Left renal cortex interstitium (tissue), 4 donors: ENCODE measurements at regions not wholly inside any gene's neighbourhood (a gene's known extent, or its start where the extent isn't known, plus 50 kb on each side); places are given as distances from the start of the nearest gene placed in this dataset.
A peak's percentile ranks its signal among the peaks of the same experiment; 100 is the strongest.

Experiments
- DNase-seq, 4 donors: peaks; one replicate each; pipeline ENCODE4 v3.0.0-alpha.2; 2013; ENCODE audit warnings: low read depth in 4 of 4, low spot score in 2 of 4, missing footprints in 1 of 4

DNA sequence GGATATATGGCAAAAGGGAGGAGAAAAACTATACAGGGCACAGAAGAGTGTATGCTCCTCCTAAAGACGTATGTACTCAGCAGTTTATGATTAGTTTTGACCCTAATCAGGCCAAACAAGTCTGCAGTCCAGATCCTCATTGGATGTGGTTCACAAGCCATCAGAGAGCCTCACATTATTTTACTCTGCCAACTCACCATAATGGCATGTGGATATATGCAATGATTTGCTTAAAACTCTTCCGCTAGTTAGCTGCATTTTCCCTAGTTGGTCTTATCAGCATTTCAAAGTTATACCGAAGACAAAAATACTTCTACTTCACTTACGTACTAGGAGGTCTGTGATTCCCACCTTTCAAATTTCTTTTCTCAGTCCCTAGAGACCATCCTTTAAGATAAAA is 198.4 kb downstream of the CMPK2 start:
- DNase-seq, result no peak

DNA sequence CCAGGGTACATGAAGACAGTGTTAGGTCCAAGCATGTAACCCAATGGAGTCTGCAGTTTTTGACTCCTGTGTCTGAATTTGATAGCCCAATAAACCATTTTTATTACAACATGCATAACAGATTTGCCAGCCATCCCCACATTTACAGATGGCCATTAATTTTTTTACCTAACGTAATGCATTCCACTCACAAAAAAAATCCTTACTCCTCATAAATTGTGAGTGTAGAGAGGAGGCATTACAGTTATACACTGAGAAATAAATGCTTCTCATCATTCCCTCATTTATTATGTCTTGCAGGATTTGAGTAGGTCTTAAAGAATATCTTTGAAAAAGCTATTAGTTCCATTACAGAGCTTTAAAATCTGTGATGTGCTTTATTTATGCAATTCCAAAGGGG is 193.8 kb downstream of the CMPK2 start:
- no peak for DNase-seq

DNA sequence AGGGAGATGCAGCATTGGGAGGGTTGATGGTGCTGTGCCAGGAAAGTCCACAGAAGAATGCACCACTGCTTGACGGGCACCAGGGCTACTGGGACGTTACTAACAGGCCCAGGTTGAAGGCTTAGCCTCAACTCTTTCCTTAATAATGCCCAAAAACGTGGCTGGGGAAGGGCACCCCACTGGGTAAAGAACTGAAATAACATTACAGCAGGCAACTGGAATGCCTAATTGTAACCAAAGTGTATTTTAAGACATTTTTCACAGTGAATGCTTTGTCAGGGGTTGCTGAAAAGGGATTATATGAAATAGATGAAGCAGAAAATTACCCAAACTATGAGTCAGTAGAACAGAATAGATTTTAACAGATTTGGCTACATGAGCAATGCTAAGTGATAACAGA is 191.3 kb downstream of the CMPK2 start:
- no peak for DNase-seq

DNA sequence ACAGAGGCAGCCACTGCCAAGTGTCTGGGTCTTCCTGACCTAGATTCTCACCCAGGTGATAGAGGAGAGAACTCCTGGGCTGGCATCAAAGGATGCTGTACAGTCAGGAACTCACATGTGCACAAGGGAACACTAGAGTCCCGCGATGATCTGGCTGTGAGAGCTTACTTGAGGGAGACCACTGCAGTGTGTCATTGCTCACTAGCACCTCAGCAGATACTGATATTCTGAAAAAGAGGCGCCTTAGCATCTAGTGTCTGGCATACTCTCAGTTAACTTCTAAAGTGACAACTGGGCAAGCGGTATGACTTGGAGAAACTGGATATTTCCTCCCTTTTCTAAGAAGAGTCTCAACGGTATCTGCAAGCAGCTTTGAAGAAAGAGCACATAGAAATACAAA is 189.9 kb downstream of the CMPK2 start:
- DNase-seq, result no peak

- DNase-seq, result no peak
Measured at GRCh38 chr2:6676241-6676640, 189.5 kb downstream of the CMPK2 start.

- DNase-seq, result no peak
Measured at GRCh38 chr2:6676776-6677175, 188.9 kb downstream of the CMPK2 start.

- DNase-seq, result no peak
Measured at GRCh38 chr2:6679471-6679870, 186.2 kb downstream of the CMPK2 start.

- no peak for DNase-seq
Measured at GRCh38 chr2:6683516-6683915, 182.2 kb downstream of the CMPK2 start.

- DNase-seq, result no peak
Measured at GRCh38 chr2:6685447-6685846, 180.3 kb downstream of the CMPK2 start.

- peak in 1 of 4 donors; percentile 4 for DNase-seq
Measured at GRCh38 chr2:6692056-6692455, 173.7 kb downstream of the CMPK2 start.

DNA sequence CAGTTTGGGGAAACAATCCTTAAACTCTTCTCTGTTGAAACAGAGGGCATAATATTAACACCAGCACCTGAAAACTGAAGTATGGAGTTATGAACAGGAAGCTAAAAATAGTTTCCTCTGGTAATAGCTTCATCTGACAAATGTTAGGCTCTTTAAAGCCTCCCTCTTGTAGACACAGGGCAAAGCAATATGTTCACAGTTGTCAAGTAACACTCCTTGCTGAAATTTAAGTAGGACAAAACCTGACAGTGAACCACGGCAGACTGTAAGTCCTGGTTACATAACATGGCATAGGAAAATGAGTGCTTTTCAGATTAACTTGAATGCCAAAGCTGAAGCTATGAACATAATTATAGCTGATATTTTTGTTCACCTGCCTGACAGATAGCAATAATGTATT is 172.9 kb downstream of the CMPK2 start:
- DNase-seq, result peak in 1 of 4 donors; percentile 1

- DNase-seq, result no peak
Measured at GRCh38 chr2:6694555-6694954, 171.2 kb downstream of the CMPK2 start.

DNA sequence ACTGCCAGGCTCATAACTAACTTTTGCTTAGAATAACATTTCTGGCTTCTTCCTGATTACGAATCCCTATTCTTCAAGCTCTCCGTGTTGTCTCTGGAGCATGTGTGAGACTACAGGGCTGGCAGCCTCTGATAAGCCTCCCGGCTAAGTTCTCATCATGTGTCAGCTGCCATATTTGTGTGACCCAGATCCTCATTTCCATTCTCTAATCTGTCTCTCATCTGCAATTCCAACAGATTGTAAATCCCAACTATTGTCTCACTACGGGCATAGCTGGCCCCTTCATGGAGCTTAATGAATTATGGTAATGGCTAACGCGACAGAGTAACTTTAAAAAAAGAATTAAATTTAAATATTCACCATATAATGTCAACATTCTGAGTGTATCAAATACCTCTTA is 165.4 kb downstream of the CMPK2 start:
- no peak for DNase-seq

DNA sequence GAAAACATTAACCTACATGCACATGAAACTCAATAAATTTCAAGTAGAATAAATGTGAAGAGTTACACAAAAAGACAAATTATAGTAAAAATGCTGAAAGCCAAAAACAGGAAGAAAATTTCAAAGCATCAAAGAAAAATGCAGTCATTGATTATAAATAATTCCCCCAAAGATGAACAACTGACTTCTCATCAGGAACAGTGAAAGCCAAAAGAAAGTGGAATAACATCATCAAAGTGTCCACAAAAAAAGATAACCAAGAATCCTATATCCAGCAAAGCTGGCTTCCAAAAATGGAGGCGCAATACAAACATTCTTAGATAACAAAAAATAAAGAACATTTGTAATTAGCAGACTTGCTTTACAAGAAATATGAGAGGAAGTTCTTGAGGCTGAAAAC is 161.6 kb downstream of the CMPK2 start:
- no peak for DNase-seq

DNA sequence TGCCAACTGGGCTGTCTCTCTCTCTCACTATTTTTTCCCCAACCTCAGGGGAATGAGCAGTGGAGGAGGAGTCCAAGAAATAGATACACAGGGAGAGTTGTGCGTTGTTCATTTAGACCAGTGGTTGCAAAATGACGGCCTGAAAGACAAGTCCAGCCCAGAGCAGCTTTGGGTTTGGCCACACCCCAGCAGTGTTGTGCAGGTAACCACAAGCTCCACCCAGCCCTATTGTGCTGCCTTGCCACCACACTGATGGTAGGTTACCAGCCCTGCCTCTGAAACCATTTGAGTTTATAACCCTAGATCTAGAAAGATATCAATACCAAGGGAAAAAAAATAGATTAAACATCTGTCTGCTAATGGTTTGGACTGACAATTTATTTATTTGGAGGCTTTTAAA is 144.3 kb downstream of the CMPK2 start:
- no peak for DNase-seq

DNA sequence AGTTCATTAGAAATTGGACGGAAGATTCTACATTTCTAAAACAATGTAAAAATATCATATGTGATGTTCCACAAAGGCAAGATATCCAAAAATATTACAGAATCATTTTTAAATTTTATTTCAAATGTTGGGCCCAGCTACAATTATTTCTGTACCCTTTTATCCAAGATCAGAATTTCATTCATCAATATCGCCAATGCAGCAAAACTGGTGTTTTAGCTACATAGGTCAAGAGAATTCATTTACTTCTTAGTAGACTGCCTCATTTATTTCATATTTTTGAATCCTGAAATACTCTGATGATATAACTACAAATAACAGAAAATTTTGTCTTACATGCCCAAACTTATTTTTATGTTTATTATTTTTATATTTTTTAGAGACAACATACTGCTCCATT is 143.1 kb downstream of the CMPK2 start:
- no peak for DNase-seq

GRCh38 chr2:6723865-6724604 is 141.7 kb downstream of the CMPK2 start:
- DNase-seq, result no peak

- DNase-seq, result no peak
Measured at GRCh38 chr2:6724605-6725140, 141.0 kb downstream of the CMPK2 start.

DNA sequence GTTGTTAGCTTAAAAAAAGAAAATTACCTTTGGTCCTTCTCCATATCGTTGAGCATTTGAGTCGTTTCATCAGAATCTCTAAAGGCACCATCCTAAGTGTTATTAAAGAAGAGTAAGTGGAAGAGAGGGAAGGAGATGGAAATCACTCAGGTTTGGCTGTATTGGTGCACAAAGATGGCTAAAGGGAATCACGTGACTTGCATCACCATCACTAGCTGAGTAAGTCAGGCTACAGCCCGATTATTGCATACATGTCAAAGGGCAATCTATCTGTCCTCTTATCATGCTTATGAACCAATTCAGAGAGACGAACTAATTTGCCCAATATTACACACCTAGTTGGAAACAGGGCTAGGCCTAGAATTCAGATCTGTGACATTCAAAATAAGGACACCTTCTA is 137.6 kb downstream of the CMPK2 start:
- DNase-seq, result no peak

GRCh38 chr2:6730003-6730402 is 135.7 kb downstream of the CMPK2 start:
- DNase-seq, result no peak

DNA sequence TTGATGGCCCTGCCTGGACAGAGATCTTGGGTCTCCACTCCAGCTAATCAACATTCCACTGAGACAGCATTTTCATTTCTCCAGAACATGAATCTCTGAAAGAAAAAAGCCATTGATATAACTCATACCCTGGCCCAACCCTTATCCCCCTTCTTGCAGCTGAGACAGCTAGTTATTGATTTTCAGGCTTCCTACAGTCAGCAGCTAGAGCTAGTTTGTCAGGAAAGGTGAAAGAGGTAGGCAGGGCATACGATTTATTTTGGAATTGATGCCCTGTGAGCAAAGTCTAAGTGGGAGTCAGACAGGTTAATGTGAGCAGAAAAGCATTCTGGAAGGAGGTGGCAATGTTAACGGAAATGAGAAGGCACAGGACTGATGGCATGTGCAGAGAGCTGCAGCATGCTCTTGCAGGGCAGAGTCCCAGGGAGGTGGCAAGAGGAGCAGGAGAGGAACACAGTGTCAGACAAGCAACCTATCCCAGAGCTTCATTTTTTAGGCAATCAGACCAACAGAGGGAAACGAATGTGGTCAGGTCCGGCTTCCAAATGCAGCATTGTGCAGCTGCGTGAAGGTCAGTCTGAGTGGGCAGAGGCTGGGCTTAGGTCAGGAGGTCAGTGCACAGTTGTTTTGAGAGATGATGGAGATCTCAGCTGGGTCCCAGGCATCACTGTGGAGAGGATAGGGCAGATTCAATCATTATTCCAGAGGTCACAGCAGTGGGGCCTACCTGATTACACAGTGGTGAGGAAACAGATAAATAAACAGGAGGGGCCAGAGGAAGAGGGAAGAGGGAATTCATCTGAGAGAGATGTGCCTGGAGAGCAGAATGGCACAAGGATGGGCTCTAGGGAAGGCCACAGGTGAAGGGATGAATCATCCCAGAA is 134.8 kb downstream of the CMPK2 start:
- DNase-seq, result no peak

GRCh38 chr2:6739547-6739946 is 126.2 kb downstream of the CMPK2 start:
- no peak for DNase-seq
